ENCODE measurements at regions not wholly inside any gene's neighbourhood (a gene's known extent, or its start where the extent isn't known, plus 50 kb on each side); places are given as distances from the start of the nearest gene placed in this dataset.
A peak's percentile ranks its signal among the peaks of the same experiment; 100 is the strongest.

- no peak for TF ChIP-seq CTCF (conservative IDR thresholded peaks at IDR 0.05; ENCODE audit: low read length)
- peak; percentile 82 for DNase-seq (ENCODE audit: low read depth)
Observed at GRCh38 chr3:98954791-98955604, 53.5 kb upstream of the DCBLD2 start.

GRCh38 chr3:98954242-98954641 is 52.7 kb upstream of the DCBLD2 start:
- no peak for TF ChIP-seq CTCF (conservative IDR thresholded peaks at IDR 0.05; ENCODE audit: low read length)
- DNase-seq (ENCODE audit: low read depth), result peak; percentile 70
- H3K4me3 ChIP-seq (ENCODE audit: low read length), result no peak overlapping the region

More at GRCh38 chr3:98954791-98955604, 53.5 kb upstream of the DCBLD2 start:
- H3K4me3 ChIP-seq (ENCODE audit: low read length), result no peak overlapping the region

GRCh38 chr3:98952404-98952803 is 50.9 kb upstream of the DCBLD2 start:
- no peak for DNase-seq (ENCODE audit: low read depth)
- no peak for TF ChIP-seq CTCF (conservative IDR thresholded peaks at IDR 0.05; ENCODE audit: low read length)
- H3K4me3 ChIP-seq (ENCODE audit: low read length), result no peak overlapping the region

Data from AG10803 (cell line).